ENCODE measurements at regions not wholly inside any gene's neighbourhood (a gene's known extent, or its start where the extent isn't known, plus 50 kb on each side); places are given as distances from the start of the nearest gene placed in this dataset.

- Histone ChIP-seq H3T11ph (ENCODE audit: low read length) (no peak overlapping the region), H3K14ac (ENCODE audit: insufficient read depth, low read length) (no peak overlapping the region), H2BK12ac (ENCODE audit: insufficient read length, low read depth, low read length) (no peak overlapping the region), H3K79me2 (ENCODE audit: insufficient read depth, low read length) (no peaks in the 10 kb centered on the region), H2BK120ac (ENCODE audit: low read depth, low read length, poor library complexity, severe bottlenecking) (no peak overlapping the region), H3K56ac (ENCODE audit: insufficient read length, low read depth, low read length) (no peak overlapping the region), H2BK15ac (ENCODE audit: low read depth, low read length) (no peak overlapping the region), H3K23me2 (ENCODE audit: insufficient read length, low read depth, low read length, poor library complexity, severe bottlenecking) (no peaks in the 10 kb centered on the region), H4K91ac (ENCODE audit: insufficient read length, low read depth, low read length) (no peak overlapping the region), H2AK5ac (ENCODE audit: insufficient read length, low read length) (no peak overlapping the region), H2AFZ (ENCODE audit: low read length) (no peak overlapping the region), H4K5ac (ENCODE audit: insufficient read length, low read depth, low read length) (no peak overlapping the region), H3K27ac (ENCODE audit: insufficient read length, low read depth, low read length) (no peak overlapping the region), H4K8ac (replicated peaks; ENCODE audit: insufficient read length, low read depth, low read length) (no peak overlapping the region), H2BK5ac (ENCODE audit: insufficient read length, low read length) (no peak overlapping the region), H3K4me2 (ENCODE audit: insufficient read depth, insufficient read length, low read length) (no peak overlapping the region), H3K18ac (ENCODE audit: insufficient read length, low read depth, low read length) (no peak overlapping the region), H3K9me3 (ENCODE audit: control insufficient read depth, low read depth, low read length) (no peaks in the 10 kb centered on the region), H3K23ac (ENCODE audit: insufficient read length, low read depth, low read length) (no peak overlapping the region), H3K4me1 (ENCODE audit: insufficient read depth, low read length) (no peaks in the 10 kb centered on the region; the same call in 1 of the 2 replicates), H2BK20ac (ENCODE audit: low read depth, low read length, poor library complexity, severe bottlenecking) (no peak overlapping the region), H4K20me1 (ENCODE audit: control insufficient read depth, insufficient read depth, insufficient read length) (no peaks in the 10 kb centered on the region), H3K27me3 (ENCODE audit: insufficient read depth, low read length) (no peaks in the 10 kb centered on the region), H3K79me1 (ENCODE audit: insufficient read depth, low read depth, low read length, poor library complexity, severe bottlenecking) (no peaks in the 10 kb centered on the region), H3K9ac (ENCODE audit: extremely low read depth, insufficient read length, low read length) (no peak overlapping the region), H3K4ac (ENCODE audit: low read depth, low read length) (no peak overlapping the region)
- no peak for TF ChIP-seq CTCF (conservative IDR thresholded peaks at IDR 0.05)
- H3K4me3 Mint-ChIP-seq, result no peak overlapping the region
- no peaks in the 10 kb centered on the region for H3K36me3 Mint-ChIP-seq (ENCODE audit: insufficient read depth in 1 of 3, low read depth in 3 of 3)
- no peak for DNase-seq
- WGBS (ENCODE audit: extremely low coverage, insufficient read length, low lambda C conversion rate), result no CpG with 5 or more reads among the region's 2 CpGs
- no peaks in the 10 kb centered on the region for H3K27me3 Mint-ChIP-seq (ENCODE audit: low read depth)
- no peaks in the 10 kb centered on the region; a peak in 1 of 5 replicates for H3K9me3 Mint-ChIP-seq
- no peak overlapping the region for H3K27ac Mint-ChIP-seq
- peaks cover 3 to 7% of the 10 kb centered on the region in 2 experiments; a peak in 3 of 4 replicates for H3K4me1 Mint-ChIP-seq
Observed at GRCh38 chr3:176106380-176106779, 1090.9 kb downstream of the TBL1XR1 start.

Data from H9 (cell line).